Breast epithelium (tissue), 3 donors: ENCODE measurements at regions not wholly inside any gene's neighbourhood (a gene's known extent, or its start where the extent isn't known, plus 50 kb on each side); places are given as distances from the start of the nearest gene placed in this dataset.

Experiments used
- POLR2A ChIP-seq: fragments of 450-650 bp; IDR thresholded peaks from one replicate; pipeline ENCODE4 v1.6.1; 2016; ENCODE audit warnings: antibody characterized with exemption, mild to moderate bottlenecking, moderate library complexity
- TF ChIP-seq, protein P1 (sequence below), 3 donors: fragments of 450-650 bp; IDR thresholded peaks; one replicate each; pipeline ENCODE4 v1.5.1; 2016 to 2017; ENCODE audit warnings: antibody characterized with exemption in 3 of 3, mild to moderate bottlenecking in 3 of 3, moderate library complexity in 3 of 3

DNA sequence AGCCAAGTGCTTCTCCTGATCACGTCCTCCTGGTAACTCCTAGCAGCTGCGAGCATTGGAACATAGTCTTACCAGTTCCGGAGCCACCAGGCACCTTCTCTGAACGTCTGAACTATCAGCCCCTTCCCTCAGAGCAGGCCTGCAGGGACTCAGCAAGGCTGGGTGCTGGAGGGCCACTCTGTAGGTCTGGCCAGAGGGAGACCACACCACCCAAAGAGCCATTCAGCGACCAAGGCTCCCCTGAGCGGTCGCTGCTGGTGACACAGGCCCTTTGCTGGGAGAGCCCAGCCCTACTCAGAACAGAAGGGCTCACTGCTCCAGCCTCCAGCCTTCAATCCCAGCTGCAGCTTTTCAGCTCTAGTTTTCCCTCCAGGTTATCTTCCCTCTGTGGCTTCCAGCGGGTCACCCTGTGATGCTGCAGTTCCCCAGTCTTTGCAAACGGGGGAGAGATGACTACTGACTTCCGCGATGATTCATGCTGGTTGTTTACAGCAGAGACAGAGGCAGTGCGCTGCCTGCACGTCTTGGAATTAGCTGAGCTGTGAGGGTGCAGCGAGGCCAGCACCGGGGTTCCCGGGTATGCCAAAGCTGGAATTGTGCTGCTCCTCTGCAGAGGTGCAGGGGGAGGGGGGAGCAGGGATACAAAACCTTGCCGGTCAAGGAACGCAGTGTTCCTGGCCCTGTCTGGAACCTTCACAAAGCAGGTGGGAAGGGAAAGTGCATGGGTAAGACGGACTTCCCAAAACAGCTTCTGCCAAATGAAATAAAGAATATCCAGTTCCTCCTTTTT lies 161.4 kb downstream of the LY86 start:
- TF ChIP-seq, protein P1, sequence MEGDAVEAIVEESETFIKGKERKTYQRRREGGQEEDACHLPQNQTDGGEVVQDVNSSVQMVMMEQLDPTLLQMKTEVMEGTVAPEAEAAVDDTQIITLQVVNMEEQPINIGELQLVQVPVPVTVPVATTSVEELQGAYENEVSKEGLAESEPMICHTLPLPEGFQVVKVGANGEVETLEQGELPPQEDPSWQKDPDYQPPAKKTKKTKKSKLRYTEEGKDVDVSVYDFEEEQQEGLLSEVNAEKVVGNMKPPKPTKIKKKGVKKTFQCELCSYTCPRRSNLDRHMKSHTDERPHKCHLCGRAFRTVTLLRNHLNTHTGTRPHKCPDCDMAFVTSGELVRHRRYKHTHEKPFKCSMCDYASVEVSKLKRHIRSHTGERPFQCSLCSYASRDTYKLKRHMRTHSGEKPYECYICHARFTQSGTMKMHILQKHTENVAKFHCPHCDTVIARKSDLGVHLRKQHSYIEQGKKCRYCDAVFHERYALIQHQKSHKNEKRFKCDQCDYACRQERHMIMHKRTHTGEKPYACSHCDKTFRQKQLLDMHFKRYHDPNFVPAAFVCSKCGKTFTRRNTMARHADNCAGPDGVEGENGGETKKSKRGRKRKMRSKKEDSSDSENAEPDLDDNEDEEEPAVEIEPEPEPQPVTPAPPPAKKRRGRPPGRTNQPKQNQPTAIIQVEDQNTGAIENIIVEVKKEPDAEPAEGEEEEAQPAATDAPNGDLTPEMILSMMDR (IDR thresholded peaks at IDR 0.05): no peak
- TF ChIP-seq POLR2A: no peak
